ENCODE measurements at regions not wholly inside any gene's neighbourhood (a gene's known extent, or its start where the extent isn't known, plus 50 kb on each side); places are given as distances from the start of the nearest gene placed in this dataset.
"Not testable (repeated sequence)": the region's sequence is repeated elsewhere in the genome, so short reads cannot be mapped to it uniquely, and the experiment has no call there.

DNA sequence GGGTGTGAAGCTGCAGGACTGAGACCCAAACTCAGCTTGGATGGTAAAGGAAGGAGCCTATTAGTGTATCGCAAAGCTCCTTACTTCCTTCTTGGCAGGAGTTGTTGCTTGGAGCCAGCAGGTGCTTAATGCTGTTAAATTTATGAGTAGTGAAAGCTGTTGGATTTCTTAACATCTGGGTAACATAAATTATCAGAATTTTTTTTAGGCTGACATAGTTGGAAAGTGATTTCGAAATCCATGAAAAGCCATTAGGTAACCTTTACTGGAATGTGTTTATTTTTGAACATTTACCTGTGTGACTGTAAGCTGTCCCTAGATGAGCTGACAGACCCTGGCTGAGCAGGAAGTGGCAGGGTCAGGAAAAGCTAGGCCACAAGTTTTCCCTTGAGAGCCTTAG, 470.4 kb upstream of the SLC35B3 start:
- no peak for DNase-seq
- TF ChIP-seq POLR2A (IDR thresholded peaks at IDR 0.05; ENCODE audit: low read length) (no peak), GATA1 (IDR thresholded peaks at IDR 0.05; ENCODE audit: low read depth, low read length) (no peak)

- DNase-seq: peak in 1 of 2 experiments; percentile 8
- TF ChIP-seq POLR2A (IDR thresholded peaks at IDR 0.05; ENCODE audit: low read length) (no peak), GATA1 (IDR thresholded peaks at IDR 0.05; ENCODE audit: low read depth, low read length) (no peak)
Measured at GRCh38 chr6:8904754-8905153, 469.4 kb upstream of the SLC35B3 start.

DNA sequence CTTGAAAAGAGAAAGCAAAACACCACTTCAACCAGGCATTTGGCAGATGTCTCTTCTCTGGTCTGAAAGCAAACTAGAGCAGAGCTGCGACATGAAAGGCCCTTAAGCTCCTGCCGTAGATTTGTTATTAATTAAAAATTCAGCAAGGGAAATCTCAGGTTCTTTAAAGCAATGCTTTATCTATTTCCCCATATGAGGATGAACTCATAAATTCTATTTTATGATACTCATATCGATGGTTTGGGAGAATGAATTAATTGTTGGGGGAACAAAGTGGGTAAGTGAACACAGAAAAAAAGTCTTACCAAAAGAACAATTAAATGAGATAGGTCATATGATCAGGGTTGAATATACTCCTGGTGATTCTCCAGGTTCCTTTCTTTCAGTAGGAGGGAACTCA, 464.7 kb upstream of the SLC35B3 start:
- TF ChIP-seq POLR2A (IDR thresholded peaks at IDR 0.05; ENCODE audit: low read length): no peak
- TF ChIP-seq GATA1 (IDR thresholded peaks at IDR 0.05; ENCODE audit: low read depth, low read length): no peak
- no peak for DNase-seq

GRCh38 chr6:8889514-8889913, 454.2 kb upstream of the SLC35B3 start:
- no peak for DNase-seq
- TF ChIP-seq POLR2A (IDR thresholded peaks at IDR 0.05; ENCODE audit: low read length): no peak
- TF ChIP-seq GATA1 (IDR thresholded peaks at IDR 0.05; ENCODE audit: low read depth, low read length): no peak

DNA sequence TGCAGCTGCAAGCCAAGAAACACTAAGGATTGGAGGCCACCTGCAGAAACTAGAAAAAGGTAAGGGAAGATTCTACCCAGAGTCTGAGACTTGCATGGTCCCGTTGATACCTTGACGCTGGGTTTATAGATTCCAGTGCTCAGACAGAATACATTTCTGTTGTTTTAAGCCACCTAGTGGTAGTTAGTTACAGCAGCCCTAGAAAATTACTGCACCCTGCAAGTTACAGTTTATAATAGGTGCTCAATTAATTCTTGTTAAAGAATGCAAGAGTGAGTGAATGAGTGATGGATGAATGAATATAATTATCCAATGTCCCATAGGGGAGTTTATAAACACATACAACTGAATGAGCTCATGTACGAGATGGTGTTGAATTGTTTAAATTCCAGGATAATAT, 453.1 kb upstream of the SLC35B3 start:
- peak in 1 of 2 experiments; percentile 3 for DNase-seq
- TF ChIP-seq GATA1 (IDR thresholded peaks at IDR 0.05; ENCODE audit: low read depth, low read length): no peak
- no peak for TF ChIP-seq POLR2A (IDR thresholded peaks at IDR 0.05; ENCODE audit: low read length)

GRCh38 chr6:8881663-8882062, 446.3 kb upstream of the SLC35B3 start:
- no peak for DNase-seq
- no peak for TF ChIP-seq POLR2A (IDR thresholded peaks at IDR 0.05; ENCODE audit: low read length)
- TF ChIP-seq GATA1 (IDR thresholded peaks at IDR 0.05; ENCODE audit: low read depth, low read length): no peak

DNA sequence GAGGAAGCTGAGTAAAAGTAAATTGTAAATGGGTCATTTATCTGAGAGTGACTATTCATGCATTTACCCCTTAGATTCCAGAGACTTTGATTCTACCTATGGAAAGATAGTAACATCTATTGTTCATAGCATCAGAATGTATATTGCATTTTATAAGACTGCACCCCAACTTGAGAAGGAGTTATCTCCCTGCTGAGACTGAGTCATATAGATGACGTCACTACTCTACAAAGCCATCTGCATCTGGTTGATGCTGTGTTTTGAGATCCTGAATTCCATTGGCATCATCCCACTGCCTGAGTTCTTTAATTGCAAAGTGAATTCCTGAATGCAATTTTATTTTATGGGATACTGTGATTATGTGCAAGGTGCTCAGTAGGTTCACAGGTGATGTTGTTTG, 444.0 kb upstream of the SLC35B3 start:
- DNase-seq: no peak
- TF ChIP-seq POLR2A (IDR thresholded peaks at IDR 0.05; ENCODE audit: low read length) (no peak), GATA1 (IDR thresholded peaks at IDR 0.05; ENCODE audit: low read depth, low read length) (no peak)

- DNase-seq: no peak
- TF ChIP-seq POLR2A (IDR thresholded peaks at IDR 0.05; ENCODE audit: low read length): no peak
- no peak for TF ChIP-seq GATA1 (IDR thresholded peaks at IDR 0.05; ENCODE audit: low read depth, low read length)
Measured at GRCh38 chr6:8875986-8876385, 440.6 kb upstream of the SLC35B3 start.

GRCh38 chr6:8872589-8872988, 437.2 kb upstream of the SLC35B3 start:
- no peak for DNase-seq
- TF ChIP-seq GATA1 (IDR thresholded peaks at IDR 0.05; ENCODE audit: low read depth, low read length) (no peak), POLR2A (IDR thresholded peaks at IDR 0.05; ENCODE audit: low read length) (no peak)

DNA sequence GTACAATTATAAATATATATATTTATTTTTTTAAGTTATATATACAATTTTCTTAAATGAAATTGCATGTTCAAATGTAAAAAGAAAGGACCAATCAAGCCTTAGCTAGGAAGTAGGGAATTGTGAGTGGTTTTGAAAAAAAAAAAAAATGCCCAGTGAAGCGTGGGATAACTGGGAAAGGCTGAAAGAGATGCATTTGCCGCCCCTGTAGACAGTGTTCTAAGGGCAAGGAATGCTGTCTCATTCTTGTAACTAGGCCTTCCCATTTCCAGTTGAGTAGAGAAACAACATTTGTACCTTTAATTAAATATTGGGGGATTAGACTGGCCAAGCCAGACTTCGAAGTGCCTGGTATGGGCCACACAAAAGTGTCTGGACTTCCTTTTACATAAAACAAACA, 430.1 kb upstream of the SLC35B3 start:
- DNase-seq: no peak
- TF ChIP-seq GATA1 (IDR thresholded peaks at IDR 0.05; ENCODE audit: low read depth, low read length): no peak
- TF ChIP-seq POLR2A (IDR thresholded peaks at IDR 0.05; ENCODE audit: low read length): no peak

DNA sequence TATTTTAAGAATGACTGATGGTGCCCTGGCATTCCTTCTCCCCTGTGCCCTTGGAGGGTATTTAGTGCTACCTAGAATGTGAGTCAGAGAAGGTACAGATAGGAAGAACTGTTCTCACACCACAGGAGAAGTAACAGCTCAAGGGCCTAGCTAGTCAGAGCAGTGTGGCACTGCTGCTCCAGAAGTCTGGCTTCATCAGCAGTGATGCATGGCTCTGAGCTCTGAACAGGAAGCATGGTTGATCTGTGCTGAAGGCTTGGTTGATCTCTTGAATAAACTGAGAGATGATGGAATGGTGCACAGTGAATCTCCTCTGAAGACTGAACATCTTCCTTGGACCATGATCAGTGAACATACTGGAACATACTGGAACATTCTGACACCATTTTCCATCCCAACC, 425.3 kb upstream of the SLC35B3 start:
- TF ChIP-seq GATA1 (IDR thresholded peaks at IDR 0.05; ENCODE audit: low read depth, low read length) (no peak), POLR2A (IDR thresholded peaks at IDR 0.05; ENCODE audit: low read length) (no peak)
- no peak for DNase-seq

GRCh38 chr6:8859501-8859900, 424.2 kb upstream of the SLC35B3 start:
- no peak for DNase-seq
- TF ChIP-seq POLR2A (IDR thresholded peaks at IDR 0.05; ENCODE audit: low read length) (no peak), GATA1 (IDR thresholded peaks at IDR 0.05; ENCODE audit: low read depth, low read length) (no peak)

GRCh38 chr6:8858854-8859331, 423.5 kb upstream of the SLC35B3 start:
- no peak for TF ChIP-seq POLR2A (IDR thresholded peaks at IDR 0.05; ENCODE audit: low read length)
- no peak for TF ChIP-seq GATA1 (IDR thresholded peaks at IDR 0.05; ENCODE audit: low read depth, low read length)
- DNase-seq: no peak

GRCh38 chr6:8857160-8857559, 421.8 kb upstream of the SLC35B3 start:
- no peak for TF ChIP-seq GATA1 (IDR thresholded peaks at IDR 0.05; ENCODE audit: low read depth, low read length)
- no peak for TF ChIP-seq POLR2A (IDR thresholded peaks at IDR 0.05; ENCODE audit: low read length)
- no peak for DNase-seq

GRCh38 chr6:8855411-8855810, 420.1 kb upstream of the SLC35B3 start:
- TF ChIP-seq POLR2A (IDR thresholded peaks at IDR 0.05; ENCODE audit: low read length) (no peak), GATA1 (IDR thresholded peaks at IDR 0.05; ENCODE audit: low read depth, low read length) (no peak)
- DNase-seq: no peak

- TF ChIP-seq GATA1 (IDR thresholded peaks at IDR 0.05; ENCODE audit: low read depth, low read length) (no peak), POLR2A (IDR thresholded peaks at IDR 0.05; ENCODE audit: low read length) (no peak)
- DNase-seq: no peak
Measured at GRCh38 chr6:8852332-8852731, 417.0 kb upstream of the SLC35B3 start.

DNA sequence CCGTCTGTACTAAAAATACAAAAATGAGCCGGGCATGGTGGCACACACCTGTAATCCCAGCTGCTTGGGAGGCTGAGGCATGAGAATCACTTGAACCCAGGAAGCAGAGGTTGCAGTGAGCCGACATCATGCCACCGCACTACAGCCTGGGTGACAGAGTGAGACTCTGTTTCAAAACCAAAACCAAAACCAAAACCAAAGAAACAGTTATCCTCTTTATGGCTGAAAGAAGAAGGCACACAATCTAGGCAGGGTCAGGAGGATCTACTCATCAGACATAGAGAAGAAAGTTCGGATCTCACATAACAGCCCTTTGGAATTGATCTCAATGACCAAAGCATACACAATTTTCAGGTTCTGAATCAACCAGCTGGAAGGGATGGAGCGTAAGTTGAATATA, 411.3 kb upstream of the SLC35B3 start:
- not testable (repeated sequence) for DNase-seq
